Smooth muscle cell (in vitro differentiated cells): ENCODE measurements at regions not wholly inside any gene's neighbourhood (a gene's known extent, or its start where the extent isn't known, plus 50 kb on each side); places are given as distances from the start of the nearest gene placed in this dataset.

ENCODE experiments used
- DNase-seq: peaks from one replicate; lab custom pipeline; 2025; ENCODE audit not compliant: unreplicated experiment; lab: John Stamatoyannopoulos, UW
- H2AFZ ChIP-seq: fragments of 200-600 bp; sonication (generic); 2 replicates; pipeline ENCODE4 v1.6.0; 2016; ENCODE audit warnings: antibody characterized with exemption, low read depth, mild to moderate bottlenecking
- H3F3A ChIP-seq: fragments of 200-600 bp; sonication (generic); 2 replicates; pipeline ENCODE4 v1.6.0; 2017; ENCODE audit warnings: antibody characterized with exemption, low read depth
- H3K27ac ChIP-seq: fragments of 200-600 bp; sonication (generic); 2 replicates; pipeline ENCODE4 v1.5.1; 2016; ENCODE audit warnings: low read depth, mild to moderate bottlenecking
- H3K27me3 ChIP-seq: fragments of 200-600 bp; sonication (generic); 2 replicates; pipeline ENCODE4 v1.6.1; 2016; ENCODE audit warnings: low read depth, mild to moderate bottlenecking
- H3K36me3 ChIP-seq: fragments of 200-600 bp; sonication (generic); 2 replicates; pipeline ENCODE4 v1.5.1; 2016; ENCODE audit warnings: low read depth
- H3K4me1 ChIP-seq: fragments of 200-600 bp; sonication (generic); 2 replicates; pipeline ENCODE4 v1.5.1; 2016; ENCODE audit warnings: low read depth
- H3K4me2 ChIP-seq: fragments of 200-600 bp; sonication (generic); 2 replicates; pipeline ENCODE4 v1.6.0; 2016; ENCODE audit warnings: mild to moderate bottlenecking
- H3K4me3 ChIP-seq: fragments of 200-600 bp; sonication (generic); 2 replicates; pipeline ENCODE4 v1.5.1; 2016; ENCODE audit warnings: mild to moderate bottlenecking
- H3K79me2 ChIP-seq: fragments of 200-600 bp; sonication (generic); 2 replicates; pipeline ENCODE4 v1.6.0; 2016; ENCODE audit warnings: low read depth, mild to moderate bottlenecking
- H3K9ac ChIP-seq: fragments of 200-600 bp; sonication (generic); 2 replicates; pipeline ENCODE4 v1.6.0; 2016; ENCODE audit warnings: low read depth
- H3K9me3 ChIP-seq: fragments of 200-600 bp; sonication (generic); replicated peaks from 2 replicates; pipeline ENCODE4 v1.5.1; 2016; ENCODE audit warnings: low read depth
- H4K20me1 ChIP-seq: fragments of 200-600 bp; sonication (generic); 2 replicates; pipeline ENCODE4 v1.6.0; 2016; ENCODE audit warnings: low read depth
- WGBS: methylation state at CpG from one replicate; pipeline ENCODE4 v1.1.7; 2016; ENCODE audit warnings: low lambda C conversion rate; 5-methylcytosine and 5-hydroxymethylcytosine counted together
- TF ChIP-seq, protein P1 (sequence below): fragments of 200-600 bp; sonication (generic); IDR thresholded peaks from 2 replicates; pipeline ENCODE4 v1.5.1; 2017; ENCODE audit warnings: borderline replicate concordance, mild to moderate bottlenecking, antibody characterized with exemption; ENCODE audit not compliant: insufficient read depth, poor library complexity, severe bottlenecking

DNA sequence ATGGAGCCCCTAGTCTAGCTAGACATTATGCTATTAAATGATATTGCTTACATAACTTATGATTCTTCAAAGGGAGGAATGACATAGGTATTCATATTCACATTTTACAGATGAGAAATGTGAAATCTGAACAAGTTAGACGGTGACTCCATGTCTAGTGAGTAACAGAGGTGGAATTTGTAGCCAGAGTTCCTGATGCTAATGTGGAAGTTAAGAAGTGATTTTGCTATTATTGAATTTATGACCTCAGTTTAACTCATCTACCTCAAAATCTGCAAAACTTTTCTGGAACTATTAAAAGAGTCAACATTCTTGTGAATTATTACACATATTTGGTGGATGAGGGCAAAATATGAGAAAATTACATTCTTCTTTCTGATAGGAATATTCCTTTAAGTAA, 347.6 kb upstream of the MMS22L start:
- Histone ChIP-seq H3K4me2 (no peak overlapping the region), H2AFZ (no peak overlapping the region), H3K4me1 (peaks cover 10% of the 10 kb centered on the region), H3K27me3 (no peaks in the 10 kb centered on the region), H3K9me3 (no peaks in the 10 kb centered on the region), H3K4me3 (no peak overlapping the region), H3K36me3 (no peaks in the 10 kb centered on the region), H3F3A (no peaks in the 10 kb centered on the region), H3K27ac (no peak overlapping the region), H4K20me1 (no peaks in the 10 kb centered on the region), H3K79me2 (no peaks in the 10 kb centered on the region), H3K9ac (no peak overlapping the region)
- no peak for DNase-seq
- WGBS = 35% methylated on average over 1 of the region's 1 CpG
- TF ChIP-seq, protein P1, sequence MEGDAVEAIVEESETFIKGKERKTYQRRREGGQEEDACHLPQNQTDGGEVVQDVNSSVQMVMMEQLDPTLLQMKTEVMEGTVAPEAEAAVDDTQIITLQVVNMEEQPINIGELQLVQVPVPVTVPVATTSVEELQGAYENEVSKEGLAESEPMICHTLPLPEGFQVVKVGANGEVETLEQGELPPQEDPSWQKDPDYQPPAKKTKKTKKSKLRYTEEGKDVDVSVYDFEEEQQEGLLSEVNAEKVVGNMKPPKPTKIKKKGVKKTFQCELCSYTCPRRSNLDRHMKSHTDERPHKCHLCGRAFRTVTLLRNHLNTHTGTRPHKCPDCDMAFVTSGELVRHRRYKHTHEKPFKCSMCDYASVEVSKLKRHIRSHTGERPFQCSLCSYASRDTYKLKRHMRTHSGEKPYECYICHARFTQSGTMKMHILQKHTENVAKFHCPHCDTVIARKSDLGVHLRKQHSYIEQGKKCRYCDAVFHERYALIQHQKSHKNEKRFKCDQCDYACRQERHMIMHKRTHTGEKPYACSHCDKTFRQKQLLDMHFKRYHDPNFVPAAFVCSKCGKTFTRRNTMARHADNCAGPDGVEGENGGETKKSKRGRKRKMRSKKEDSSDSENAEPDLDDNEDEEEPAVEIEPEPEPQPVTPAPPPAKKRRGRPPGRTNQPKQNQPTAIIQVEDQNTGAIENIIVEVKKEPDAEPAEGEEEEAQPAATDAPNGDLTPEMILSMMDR = no peak

DNA sequence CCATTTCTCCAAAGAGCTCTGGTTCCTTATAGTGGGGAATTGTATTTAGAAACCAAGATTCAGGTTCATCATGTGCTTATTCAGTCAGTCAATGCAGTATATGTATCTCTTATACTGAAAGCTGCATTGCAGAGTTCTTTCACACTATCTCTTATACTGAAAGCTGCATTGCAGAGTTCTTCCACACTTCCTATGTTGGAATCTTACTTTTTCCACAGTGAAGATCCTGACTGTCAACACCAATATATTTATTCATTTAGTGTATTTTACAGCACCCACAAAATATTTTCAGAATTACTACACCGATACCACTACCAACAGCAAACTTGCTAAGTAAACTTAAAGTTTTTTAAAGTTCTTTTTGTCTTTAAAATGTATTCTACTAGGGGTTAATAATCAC, 349.3 kb upstream of the MMS22L start:
- DNase-seq = no peak
- Histone ChIP-seq H3K9ac (no peak overlapping the region), H3K4me3 (no peak overlapping the region), H3K36me3 (no peaks in the 10 kb centered on the region), H3K27me3 (no peaks in the 10 kb centered on the region), H3K4me1 (peaks cover under 1% of the 10 kb centered on the region), H3K27ac (no peak overlapping the region), H3F3A (peaks cover 5% of the 10 kb centered on the region), H2AFZ (no peak overlapping the region), H3K4me2 (no peak overlapping the region), H4K20me1 (no peaks in the 10 kb centered on the region), H3K9me3 (no peaks in the 10 kb centered on the region), H3K79me2 (no peaks in the 10 kb centered on the region)
- TF ChIP-seq, protein P1 = no peak
- 43% methylated on average over 1 of the region's 1 CpG for WGBS

DNA sequence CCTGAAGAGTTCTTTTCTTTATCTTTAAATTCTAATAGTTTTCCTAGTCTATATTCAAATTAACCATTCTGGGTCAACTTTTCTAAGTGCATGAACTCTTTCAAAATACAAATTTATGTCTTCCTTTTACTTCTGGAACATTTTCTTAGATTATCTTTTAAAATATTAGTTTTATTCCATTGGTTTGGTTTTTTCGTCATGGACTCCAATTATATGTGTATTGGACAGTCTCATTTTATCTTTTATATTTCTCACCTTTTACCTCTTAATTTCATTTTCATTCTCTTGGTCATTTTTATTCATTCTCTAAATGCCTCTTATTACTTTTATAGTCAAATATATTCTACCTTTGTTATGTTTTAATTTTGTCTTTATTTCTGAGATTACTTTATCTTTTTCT, 356.7 kb upstream of the MMS22L start:
- H3K27ac ChIP-seq = no peak overlapping the region
- DNase-seq = no peak
- no peaks in the 10 kb centered on the region for H3K79me2 ChIP-seq
- 90% methylated on average over 1 of the region's 1 CpG for WGBS
- H3K4me3 ChIP-seq = no peak overlapping the region
- peaks cover 4% of the 10 kb centered on the region for H3K9me3 ChIP-seq
- no peak overlapping the region for H2AFZ ChIP-seq
- H3K9ac ChIP-seq = no peak overlapping the region
- TF ChIP-seq, protein P1 = no peak
- H3K4me1 ChIP-seq = no peaks in the 10 kb centered on the region
- no peaks in the 10 kb centered on the region for H3K27me3 ChIP-seq
- H3K36me3 ChIP-seq = no peaks in the 10 kb centered on the region
- no peaks in the 10 kb centered on the region for H4K20me1 ChIP-seq
- H3F3A ChIP-seq = peaks cover 5% of the 10 kb centered on the region
- no peak overlapping the region for H3K4me2 ChIP-seq

DNA sequence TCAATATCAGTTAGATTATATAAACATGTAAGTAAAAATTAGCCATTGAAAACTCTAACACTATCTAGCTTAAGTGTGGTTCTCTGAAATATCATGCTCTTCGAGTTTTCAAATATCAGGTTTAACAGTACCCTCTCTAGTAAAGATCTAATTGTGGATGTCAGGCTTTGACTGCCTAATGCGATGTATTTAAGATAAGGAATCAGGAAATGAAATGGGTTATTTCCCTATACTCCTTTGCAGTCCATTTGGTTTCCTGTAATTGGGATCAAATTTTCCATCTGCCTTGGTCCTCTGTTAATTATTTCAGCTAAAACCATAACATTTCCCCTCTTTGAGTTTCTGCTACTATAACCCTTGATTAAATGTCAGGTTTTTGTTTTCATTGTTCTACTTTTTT, 361.3 kb upstream of the MMS22L start:
- Histone ChIP-seq H3K79me2 (no peaks in the 10 kb centered on the region), H3F3A (no peaks in the 10 kb centered on the region), H3K27me3 (no peaks in the 10 kb centered on the region), H4K20me1 (no peaks in the 10 kb centered on the region), H3K4me3 (no peak overlapping the region), H3K9ac (no peak overlapping the region), H3K4me1 (no peaks in the 10 kb centered on the region), H2AFZ (no peak overlapping the region), H3K9me3 (peaks cover 4% of the 10 kb centered on the region), H3K36me3 (no peaks in the 10 kb centered on the region), H3K4me2 (no peak overlapping the region), H3K27ac (no peak overlapping the region)
- DNase-seq = no peak
- TF ChIP-seq, protein P1 = no peak
- WGBS = 92% methylated on average over 2 of the region's 2 CpGs
